Small intestine (tissue), 7 donors: ENCODE measurements at regions not wholly inside any gene's neighbourhood (a gene's known extent, or its start where the extent isn't known, plus 50 kb on each side); places are given as distances from the start of the nearest gene placed in this dataset.

Source experiments
- DNase-seq, 2 donors: peaks; one replicate each; pipeline versions ENCODE4 v3.0.0 to v3.0.0-alpha.2; 2013
- FAIRE-seq: peaks from 2 replicates; lab custom pipeline; 2012; peaks lifted over from hg19 to GRCh38; lab: Jason Lieb, UNC
- H3K27ac ChIP-seq, 3 donors: one replicate each; pipeline ENCODE4 v1.5.1; 2013; ENCODE audit warnings: low read length in 2 of 3, mild to moderate bottlenecking in 2 of 3, control low read depth in 1 of 3, inconsistent platforms in 1 of 3, low read depth in 1 of 3, moderate library complexity in 1 of 3
- H3K27me3 ChIP-seq, 3 donors: one replicate each; pipeline ENCODE4 v1.6.1; 2013; ENCODE audit warnings: low read length in 3 of 3, inconsistent platforms in 1 of 3; ENCODE audit not compliant: control insufficient read depth in 3 of 3, insufficient read depth in 3 of 3
- H3K36me3 ChIP-seq, 3 donors: one replicate each; pipeline ENCODE4 v1.6.1; 2013; ENCODE audit warnings: low read length in 3 of 3, inconsistent platforms in 1 of 3, low read depth in 1 of 3, mild to moderate bottlenecking in 1 of 3, moderate library complexity in 1 of 3; ENCODE audit not compliant: control insufficient read depth in 3 of 3, insufficient read depth in 2 of 3
- H3K4me1 ChIP-seq, 3 donors: one replicate each; pipeline ENCODE4 v1.6.1; 2013; ENCODE audit warnings: low read length in 2 of 3, inconsistent platforms in 1 of 3, low read depth in 1 of 3, mild to moderate bottlenecking in 1 of 3, moderate library complexity in 1 of 3; ENCODE audit not compliant: control insufficient read depth in 3 of 3, insufficient read depth in 2 of 3
- H3K4me3 ChIP-seq, 3 donors: one replicate each; pipeline ENCODE4 v1.5.1; 2013; ENCODE audit warnings: low read length in 3 of 3, control low read depth in 1 of 3, inconsistent platforms in 1 of 3, low read depth in 1 of 3, mild to moderate bottlenecking in 1 of 3, moderate library complexity in 1 of 3
- H3K9me3 ChIP-seq, 2 donors: one replicate each; pipeline ENCODE4 v1.6.1; 2013; ENCODE audit warnings: low read depth in 1 of 2, low read length in 1 of 2; ENCODE audit not compliant: control insufficient read depth in 2 of 2, insufficient read depth in 1 of 2
- WGBS, 3 donors: extraction: QIAGEN DNeasy Blood & Tissue Kit; methylation state at CpG; one replicate each; pipeline ENCODE4 v1.1.7; 2013; 5-methylcytosine and 5-hydroxymethylcytosine counted together
- donor health status: healthy with polysubstance abuse.
- donor health status: control.
- donor health status: control.
- donor health status: Bipolar disorder and iron deficiency.
- donor health status: healthy.

DNA sequence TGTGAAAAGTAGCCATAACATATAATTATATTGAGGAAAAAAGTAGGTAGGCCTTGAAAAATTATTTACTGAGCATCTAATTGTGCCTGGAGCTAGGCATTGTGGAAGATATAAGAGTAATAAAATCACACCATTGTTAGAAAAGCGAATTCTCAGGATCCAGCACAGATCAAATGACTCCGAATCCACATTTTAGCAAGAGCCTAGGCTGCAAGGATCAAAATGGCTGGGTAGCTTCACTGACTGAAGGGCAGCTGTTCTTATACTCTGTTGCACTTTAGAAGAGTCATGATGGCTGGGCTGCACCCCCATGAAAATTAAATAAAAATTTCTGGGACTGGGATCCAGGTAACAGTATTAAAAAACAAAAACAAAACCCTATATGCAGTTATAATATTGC lies 67.6 kb upstream of the HMCN1 start:
- Histone ChIP-seq H3K9me3 (no peaks in the 10 kb centered on the region), H3K4me1 (peaks cover 0 to 7% (median 0%) of the 10 kb centered on the region in 3 donors), H3K4me3 (no peak overlapping the region), H3K27ac (no peak overlapping the region), H3K27me3 (no peaks in the 10 kb centered on the region), H3K36me3 (no peaks in the 10 kb centered on the region)
- FAIRE-seq (no peak), DNase-seq (no peak)
- WGBS, 3 donors: 93 to 94% (median 94%) methylated on average over 2 of the region's 2 CpGs

GRCh38 chr1:185663771-185664296 lies 70.4 kb upstream of the HMCN1 start:
- H3K36me3 ChIP-seq: no peaks in the 10 kb centered on the region
- no peak overlapping the region for H3K4me3 ChIP-seq
- DNase-seq (no peak), FAIRE-seq (no peak)
- no peaks in the 10 kb centered on the region for H3K9me3 ChIP-seq
- 3 to 15% (median 8%) methylated on average over 1 of the region's 1 CpG for WGBS, 3 donors
- H3K27ac ChIP-seq: no peak overlapping the region
- peaks cover 0 to 7% (median 0%) of the 10 kb centered on the region in 3 donors for H3K4me1 ChIP-seq
- no peaks in the 10 kb centered on the region for H3K27me3 ChIP-seq

DNA sequence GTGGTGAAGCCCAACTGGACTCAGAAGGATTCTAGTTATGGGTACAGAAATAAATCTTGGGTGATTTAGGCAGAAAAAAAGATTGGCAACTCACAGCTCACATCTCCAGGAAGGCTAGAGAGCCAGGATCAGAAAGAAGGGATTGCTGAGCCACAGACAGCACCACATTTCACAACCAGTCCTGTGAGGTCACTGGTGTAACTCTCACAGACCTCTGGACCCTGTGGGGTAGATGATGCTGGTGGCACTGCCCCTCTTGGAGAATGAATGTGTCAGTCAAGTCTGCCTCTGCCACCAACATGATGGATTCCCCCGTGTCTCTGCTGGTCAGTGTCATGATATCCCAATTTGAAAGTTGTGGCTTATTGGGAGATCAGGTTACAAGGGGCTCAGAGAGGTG lies 70.9 kb upstream of the HMCN1 start:
- Histone ChIP-seq H3K27me3 (no peaks in the 10 kb centered on the region), H3K4me3 (no peak overlapping the region), H3K4me1 (peaks cover 0 to 7% (median 0%) of the 10 kb centered on the region in 3 donors), H3K9me3 (no peaks in the 10 kb centered on the region), H3K27ac (no peak overlapping the region), H3K36me3 (no peaks in the 10 kb centered on the region)
- FAIRE-seq: no peak
- DNase-seq: peak in 1 of 2 donors; percentile 67
- WGBS, 3 donors: 77 to 78% (median 77%) methylated on average over 1 of the region's 1 CpG

- H3K27me3 ChIP-seq: no peaks in the 10 kb centered on the region
- FAIRE-seq: no peak
- H3K4me3 ChIP-seq: no peak overlapping the region
- H3K4me1 ChIP-seq: peaks cover 0 to 7% (median 0%) of the 10 kb centered on the region in 3 donors
- no peak for DNase-seq
- H3K9me3 ChIP-seq: no peaks in the 10 kb centered on the region
- WGBS, 3 donors: 84 to 93% (median 86%) methylated on average over 2 of the region's 2 CpGs
- H3K27ac ChIP-seq: no peak overlapping the region
- H3K36me3 ChIP-seq: no peaks in the 10 kb centered on the region
These were observed 72.2 kb upstream of the HMCN1 start for GRCh38 chr1:185661971-185662370.

DNA sequence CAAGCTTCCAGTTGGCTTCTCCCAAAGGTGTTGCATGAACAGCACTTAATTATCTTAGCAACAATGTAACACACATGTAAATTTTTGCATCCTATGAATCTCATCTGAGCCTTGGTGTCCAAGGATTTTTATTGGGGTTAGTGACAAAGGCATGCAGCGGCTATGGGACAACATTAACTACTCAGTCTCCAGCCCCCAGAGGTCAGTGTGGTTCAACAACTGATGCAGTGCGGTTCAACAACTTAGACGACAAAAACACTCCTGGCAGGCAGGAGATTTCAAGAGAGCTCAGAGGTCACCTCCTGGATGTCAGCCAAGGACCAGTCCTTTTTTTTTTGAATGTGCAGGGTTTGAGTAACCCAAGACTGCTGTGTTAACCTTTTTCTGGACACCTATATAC lies 77.5 kb upstream of the HMCN1 start:
- WGBS, 3 donors: 82 to 88% (median 87%) methylated on average over 3 of the region's 3 CpGs
- Histone ChIP-seq H3K27me3 (no peaks in the 10 kb centered on the region), H3K9me3 (peaks cover 0 to 3% of the 10 kb centered on the region in 2 donors), H3K4me3 (no peak overlapping the region), H3K27ac (no peak overlapping the region), H3K4me1 (no peaks in the 10 kb centered on the region), H3K36me3 (no peaks in the 10 kb centered on the region)
- DNase-seq (no peak), FAIRE-seq (no peak)

DNA sequence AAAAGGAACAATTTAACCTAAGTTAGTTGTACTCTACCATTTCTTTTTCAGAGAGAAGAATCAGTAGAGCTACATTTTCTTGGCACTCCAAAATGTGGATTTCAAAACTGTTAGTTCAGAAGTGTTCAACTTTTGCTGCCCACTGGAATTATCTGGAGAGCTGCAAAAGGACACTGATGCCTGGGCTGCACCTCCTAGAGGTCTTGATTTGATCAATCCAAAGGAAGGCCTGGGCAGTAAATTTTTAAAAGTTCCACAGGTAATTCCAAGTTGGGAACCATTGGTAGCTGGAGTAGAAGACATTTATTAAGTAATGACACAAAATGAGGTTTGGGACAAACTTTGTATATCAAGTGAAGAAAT lies 79.3 kb upstream of the HMCN1 start:
- Histone ChIP-seq H3K4me3 (no peak overlapping the region), H3K27me3 (no peaks in the 10 kb centered on the region), H3K36me3 (no peaks in the 10 kb centered on the region), H3K27ac (peak overlapping the region in 1 of 3 donors; percentile 16), H3K4me1 (no peaks in the 10 kb centered on the region), H3K9me3 (peaks cover 0 to 3% of the 10 kb centered on the region in 2 donors)
- DNase-seq (no peak), FAIRE-seq (no peak)

- no peaks in the 10 kb centered on the region for H3K36me3 ChIP-seq
- H3K27me3 ChIP-seq: no peaks in the 10 kb centered on the region
- peaks cover 0 to 7% of the 10 kb centered on the region in 2 donors for H3K9me3 ChIP-seq
- FAIRE-seq (no peak), DNase-seq (peak; percentile 35 to 43)
- peak overlapping the region in 1 of 3 donors; percentile 16 for H3K27ac ChIP-seq
- WGBS, 3 donors: 45 to 75% (median 70%) methylated on average over 4 of the region's 4 CpGs
- H3K4me3 ChIP-seq: no peak overlapping the region
- H3K4me1 ChIP-seq: no peaks in the 10 kb centered on the region
These were observed 79.8 kb upstream of the HMCN1 start for GRCh38 chr1:185654199-185654951.

DNA sequence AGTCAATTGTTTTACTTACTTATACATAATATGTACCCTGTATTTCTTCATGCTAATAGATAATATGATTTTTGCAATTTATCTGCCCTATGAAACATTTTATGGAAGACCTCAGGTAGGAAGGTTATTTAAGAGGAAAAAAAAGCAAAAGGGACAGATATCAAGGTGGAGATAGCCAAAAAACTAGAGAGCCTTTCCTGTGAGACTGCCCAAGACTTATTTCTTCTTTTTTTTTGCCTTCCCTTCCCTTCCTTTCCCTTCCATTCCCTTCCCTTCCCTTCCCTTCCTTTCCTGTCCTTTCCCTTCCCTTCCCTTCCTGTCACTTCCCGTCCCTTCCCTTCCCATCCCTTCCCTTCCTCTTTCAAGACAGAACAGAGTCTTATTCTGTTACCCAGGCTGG lies 80.6 kb upstream of the HMCN1 start:
- DNase-seq (no peak), FAIRE-seq (no peak)
- H3K27ac ChIP-seq: no peak overlapping the region
- peaks cover 0 to 10% of the 10 kb centered on the region in 2 donors for H3K9me3 ChIP-seq
- H3K4me1 ChIP-seq: no peaks in the 10 kb centered on the region
- H3K27me3 ChIP-seq: no peaks in the 10 kb centered on the region
- H3K4me3 ChIP-seq: no peak overlapping the region
- WGBS, 3 donors: 90 to 100% (median 93%) methylated on average over 1 of the region's 1 CpG
- H3K36me3 ChIP-seq: no peaks in the 10 kb centered on the region
